NT2/D1 (cell line): ENCODE measurements at regions not wholly inside any gene's neighbourhood (a gene's known extent, or its start where the extent isn't known, plus 50 kb on each side); places are given as distances from the start of the nearest gene placed in this dataset.

ENCODE experiments used
- SUZ12 ChIP-seq: IDR thresholded peaks from 2 replicates; pipeline ENCODE4 v1.6.1; 2011; ENCODE audit not compliant: insufficient read length, insufficient read depth; ENCODE audit errors: extremely low read depth
- YY1 ChIP-seq: IDR thresholded peaks from 2 replicates; pipeline ENCODE4 v1.6.1; 2011; ENCODE audit not compliant: insufficient read length, insufficient read depth
- ZNF274 ChIP-seq: IDR thresholded peaks from 2 replicates; pipeline ENCODE4 v1.6.1; 2011; ENCODE audit warnings: mild to moderate bottlenecking, low read depth, low read length

- TF ChIP-seq SUZ12 (no peak), YY1 (no peak), ZNF274 (no peak)
These were observed 143.6 kb upstream of the SLITRK3 start for GRCh38 chr3:165339753-165340152.
